Stimulated activated CD4-positive, alpha-beta T cell treated with anti-CD3 and anti-CD28 coated beads, Interleukin-4, amount 100 ng/mL, for 4 hours (primary cell): ENCODE measurements at regions not wholly inside any gene's neighbourhood (a gene's known extent, or its start where the extent isn't known, plus 50 kb on each side); places are given as distances from the start of the nearest gene placed in this dataset.
"Not testable (repeated sequence)": the region's sequence is repeated elsewhere in the genome, so short reads cannot be mapped to it uniquely, and the experiment has no call there.

Source experiments
- DNase-seq, 2 experiments: peaks; one replicate each; pipeline ENCODE4 v3.0.0-alpha.2; 2020

GRCh38 chr1:98325646-98326440 lies 335.7 kb upstream of the SNX7 start:
- no peak for DNase-seq

GRCh38 chr1:98323906-98324358 lies 337.6 kb upstream of the SNX7 start:
- no peak for DNase-seq

- DNase-seq: no peak
Observed at GRCh38 chr1:98323388-98323787, 338.1 kb upstream of the SNX7 start.

- no peak for DNase-seq
Observed at GRCh38 chr1:98322966-98323365, 338.6 kb upstream of the SNX7 start.

GRCh38 chr1:98322086-98322485 lies 339.4 kb upstream of the SNX7 start:
- no peak for DNase-seq

- no peak for DNase-seq
Observed at GRCh38 chr1:98321191-98321590, 340.3 kb upstream of the SNX7 start.

GRCh38 chr1:98316286-98316905 lies 345.1 kb upstream of the SNX7 start:
- DNase-seq: no peak

GRCh38 chr1:98315309-98315708 lies 346.2 kb upstream of the SNX7 start:
- no peak for DNase-seq

GRCh38 chr1:98314601-98315000 lies 346.9 kb upstream of the SNX7 start:
- no peak for DNase-seq

GRCh38 chr1:98306517-98307089 lies 354.9 kb upstream of the SNX7 start:
- no peak for DNase-seq

- no peak for DNase-seq
Observed at GRCh38 chr1:98305362-98305761, 356.2 kb upstream of the SNX7 start.

GRCh38 chr1:98304888-98305287 lies 356.6 kb upstream of the SNX7 start:
- no peak for DNase-seq

GRCh38 chr1:98299861-98300260 lies 361.7 kb upstream of the SNX7 start:
- DNase-seq: no peak

- DNase-seq: no peak
Observed at GRCh38 chr1:98299313-98299712, 362.2 kb upstream of the SNX7 start.

- DNase-seq: no peak
Observed at GRCh38 chr1:98298319-98298718, 363.2 kb upstream of the SNX7 start.

GRCh38 chr1:98296681-98297080 lies 364.8 kb upstream of the SNX7 start:
- no peak for DNase-seq

- DNase-seq: no peak
Observed at GRCh38 chr1:98294127-98294526, 367.4 kb upstream of the SNX7 start.

GRCh38 chr1:98292994-98293393 lies 368.5 kb upstream of the SNX7 start:
- no peak for DNase-seq

GRCh38 chr1:98289311-98289710 lies 368.5 kb upstream of the DPYD start:
- DNase-seq: no peak

- DNase-seq: no peak
Observed at GRCh38 chr1:98288494-98288893, 367.7 kb upstream of the DPYD start.

GRCh38 chr1:98287626-98288025 lies 366.8 kb upstream of the DPYD start:
- no peak for DNase-seq

- DNase-seq: no peak
Observed at GRCh38 chr1:98286656-98287055, 365.8 kb upstream of the DPYD start.

- not testable (repeated sequence) for DNase-seq
Observed at GRCh38 chr1:98285286-98285685, 364.5 kb upstream of the DPYD start.

GRCh38 chr1:98280049-98280448 lies 359.2 kb upstream of the DPYD start:
- no peak for DNase-seq
